Islet precursor cell (in vitro differentiated cells): ENCODE measurements at regions not wholly inside any gene's neighbourhood (a gene's known extent, or its start where the extent isn't known, plus 50 kb on each side); places are given as distances from the start of the nearest gene placed in this dataset.

Source experiments
- DNase-seq: peaks from one replicate; pipeline ENCODE4 v3.0.0-alpha.2; 2018

DNA sequence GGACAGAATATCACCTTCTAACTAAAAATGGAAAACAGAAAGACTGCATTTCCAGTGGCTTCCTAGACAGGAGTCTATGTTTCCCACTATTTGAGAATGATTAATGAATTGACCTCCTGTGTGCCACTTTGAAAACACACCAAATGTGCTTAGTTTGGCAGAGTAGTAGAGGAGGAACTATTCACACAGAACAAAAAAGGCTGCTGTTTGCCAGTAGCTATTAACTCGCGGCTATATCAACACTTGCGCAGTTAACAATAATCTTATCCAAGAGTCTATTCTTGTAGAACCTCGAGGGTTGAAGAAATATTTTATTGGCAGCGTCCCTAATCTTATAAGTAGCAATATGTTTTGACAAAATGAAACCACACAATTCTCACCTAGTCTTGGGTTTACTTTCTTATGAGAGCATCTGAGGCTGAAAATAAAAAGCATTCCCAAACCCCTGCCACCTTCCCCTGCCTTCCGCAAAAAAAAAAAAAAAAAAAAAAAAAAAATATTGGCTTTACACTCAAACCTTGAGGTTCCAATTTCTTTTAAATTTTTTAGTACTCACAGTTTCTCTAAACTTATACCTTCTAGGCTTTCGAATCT lies 127.3 kb upstream of the FLRT2 start:
- no peak for DNase-seq

DNA sequence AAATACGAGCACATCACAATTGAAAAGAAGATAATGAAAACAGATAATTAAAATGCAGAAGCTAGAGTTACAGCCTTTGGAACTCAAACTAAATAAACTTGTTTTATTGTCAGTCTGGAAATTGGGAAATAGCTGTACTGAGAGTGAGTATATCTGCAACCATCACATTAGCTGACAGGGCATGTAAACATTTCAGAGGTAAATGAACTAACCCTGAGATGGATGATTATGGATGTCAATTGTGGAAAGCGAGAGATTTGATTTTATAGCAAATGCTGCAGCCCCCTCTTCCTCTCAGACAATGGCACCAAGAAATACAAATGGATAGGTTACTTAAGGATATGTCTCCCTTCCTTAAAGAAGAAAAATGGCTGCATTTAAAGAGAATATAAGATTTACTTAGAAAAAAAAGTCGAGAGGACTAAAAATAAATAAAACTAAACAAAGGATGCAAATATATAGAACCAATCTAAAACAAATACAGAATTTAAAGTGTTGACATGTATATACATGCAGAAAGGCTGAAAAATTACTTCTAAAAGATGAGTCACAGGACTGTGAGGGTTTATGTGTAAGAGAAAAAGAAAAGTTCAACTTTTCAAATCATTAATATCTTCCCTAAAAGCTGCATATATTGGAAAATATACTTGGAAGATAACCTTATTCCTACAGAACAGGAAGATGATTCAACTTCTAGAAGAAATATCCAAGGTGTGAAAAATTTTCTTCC lies 120.3 kb upstream of the FLRT2 start:
- no peak for DNase-seq

DNA sequence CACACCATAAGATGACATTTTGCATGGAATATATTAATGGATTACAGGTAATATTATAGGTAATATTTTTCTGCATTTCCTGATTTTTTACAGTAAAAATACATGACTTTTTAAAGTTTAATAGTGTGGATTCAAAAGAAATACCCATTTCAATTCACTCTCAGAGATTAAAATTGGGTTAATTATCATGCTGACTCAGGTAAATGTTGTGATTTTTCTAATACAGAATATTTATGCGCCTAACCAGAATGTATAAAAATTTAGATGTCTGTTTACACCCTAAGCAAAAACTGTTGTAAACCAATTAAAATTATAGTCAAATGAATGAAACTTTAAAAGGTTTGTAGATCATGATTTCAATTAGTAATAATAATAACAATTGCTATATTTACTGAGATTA lies 117.2 kb upstream of the FLRT2 start:
- no peak for DNase-seq

DNA sequence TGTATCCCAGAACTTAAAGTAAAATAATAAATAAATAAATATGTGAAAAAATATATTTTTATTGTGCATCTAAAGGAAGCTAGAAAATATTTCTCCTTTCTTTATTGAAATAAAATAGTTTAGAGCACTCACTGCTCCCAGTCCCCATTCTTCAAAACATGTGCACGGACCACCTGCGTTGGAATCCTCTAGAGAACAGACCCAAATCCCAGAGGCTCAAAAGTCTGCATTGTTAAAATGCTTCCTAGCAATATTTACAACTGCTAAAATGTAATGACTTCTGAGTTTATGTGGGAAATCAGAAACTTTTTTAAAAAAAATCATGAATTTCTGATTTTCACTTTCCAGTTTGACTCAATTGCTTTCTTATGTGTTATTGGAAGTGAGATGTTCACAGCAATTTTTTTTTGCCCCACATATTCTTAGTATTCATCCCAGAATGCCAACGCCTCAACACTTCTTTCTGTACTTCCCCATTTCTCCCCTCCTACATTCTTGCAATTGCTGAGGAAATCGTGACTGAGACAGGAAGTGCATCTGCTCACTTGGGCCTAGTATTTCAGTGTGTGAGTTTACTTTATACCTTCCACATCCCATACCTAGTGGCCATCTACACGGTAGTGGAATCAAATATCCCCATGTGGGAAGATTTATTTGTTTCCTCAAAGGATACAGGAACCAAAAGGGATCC lies 116.0 kb upstream of the FLRT2 start:
- no peak for DNase-seq

DNA sequence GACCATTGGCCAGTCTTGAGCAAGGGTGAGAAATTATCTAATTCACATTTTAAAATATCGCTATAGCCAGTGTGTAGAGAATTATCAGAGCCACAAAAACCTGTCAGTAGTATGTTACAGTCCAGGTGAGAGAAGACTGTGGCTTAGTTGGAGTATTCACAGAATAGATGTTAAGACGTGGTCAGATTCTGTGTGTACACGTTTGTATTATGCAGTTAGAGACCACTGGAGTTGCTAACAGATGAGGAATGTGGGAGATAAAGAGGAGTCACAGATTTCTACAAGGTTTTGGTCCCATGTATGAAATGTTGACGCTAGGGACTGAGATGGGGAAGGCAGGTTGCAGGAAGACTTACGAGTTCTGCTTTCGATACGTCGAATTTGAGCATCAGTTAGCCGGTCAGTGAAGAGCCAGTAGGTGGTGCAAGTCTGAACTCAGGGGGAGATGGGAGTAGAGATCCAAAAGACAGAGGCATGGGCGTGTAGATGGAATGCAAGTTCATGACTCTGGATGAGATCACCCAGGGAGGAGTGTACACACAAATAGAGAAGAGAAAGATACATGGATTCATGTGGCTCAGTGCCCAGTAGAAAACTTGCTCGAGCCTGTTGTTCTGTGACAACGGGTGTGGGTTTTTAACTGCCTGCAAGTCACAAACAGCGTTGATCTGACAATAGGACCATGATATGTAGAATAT lies 114.8 kb upstream of the FLRT2 start:
- peak; percentile 86 for DNase-seq

DNA sequence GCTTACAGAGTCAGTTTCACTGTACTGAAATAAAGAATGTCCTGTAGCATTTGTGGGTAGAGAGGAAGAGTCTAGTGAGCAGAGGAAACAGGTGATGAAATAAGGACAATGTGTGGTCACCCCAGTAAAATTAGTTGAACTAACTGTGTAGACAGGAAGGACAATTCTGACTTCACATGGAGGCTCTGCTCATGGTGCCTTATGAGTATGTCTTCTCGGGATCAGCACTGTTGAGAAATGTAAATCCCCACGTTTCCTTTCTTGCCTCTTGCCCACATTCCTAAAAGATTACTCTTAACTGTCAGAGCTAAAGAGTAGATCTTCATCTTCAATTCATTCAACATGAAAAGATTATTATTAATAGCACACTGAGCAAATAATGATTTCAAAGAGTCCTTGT lies 113.2 kb upstream of the FLRT2 start:
- DNase-seq, result no peak

DNA sequence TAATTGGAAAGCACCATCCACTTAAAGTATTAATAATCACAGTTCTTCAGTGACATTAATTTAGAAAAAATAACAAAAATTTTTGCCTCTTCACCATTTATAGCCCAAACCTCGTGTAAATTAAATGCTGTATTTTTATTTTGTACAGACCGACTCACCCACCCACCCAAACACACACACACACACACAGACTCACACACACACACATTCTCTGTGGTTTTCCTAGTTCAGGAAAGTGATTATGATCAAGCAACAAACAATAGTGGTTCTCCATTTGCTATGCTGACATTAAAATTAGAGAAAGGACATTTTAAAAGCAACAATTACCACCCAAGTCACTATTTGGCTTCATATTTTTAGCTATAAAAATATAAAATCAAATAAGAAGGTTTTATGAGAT lies 112.5 kb upstream of the FLRT2 start:
- no peak for DNase-seq

DNA sequence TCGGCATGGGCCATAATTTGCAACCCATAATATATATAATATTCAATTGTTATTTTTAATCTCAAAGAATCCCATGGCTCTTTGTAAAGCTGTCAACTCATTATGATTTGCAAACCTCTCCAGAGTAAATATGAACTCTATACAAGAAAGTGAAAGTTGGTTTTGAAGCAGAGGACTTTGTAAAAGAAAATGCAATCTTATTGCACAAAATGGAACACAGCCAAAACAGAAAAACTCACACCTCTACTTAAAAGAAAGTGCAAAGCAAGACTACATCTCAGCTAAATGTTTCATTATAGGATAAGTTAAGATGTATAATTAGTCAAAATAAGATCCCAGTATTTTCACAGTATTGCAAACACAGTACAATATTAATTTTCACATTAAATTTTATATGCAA lies 111.2 kb upstream of the FLRT2 start:
- DNase-seq, result no peak

DNA sequence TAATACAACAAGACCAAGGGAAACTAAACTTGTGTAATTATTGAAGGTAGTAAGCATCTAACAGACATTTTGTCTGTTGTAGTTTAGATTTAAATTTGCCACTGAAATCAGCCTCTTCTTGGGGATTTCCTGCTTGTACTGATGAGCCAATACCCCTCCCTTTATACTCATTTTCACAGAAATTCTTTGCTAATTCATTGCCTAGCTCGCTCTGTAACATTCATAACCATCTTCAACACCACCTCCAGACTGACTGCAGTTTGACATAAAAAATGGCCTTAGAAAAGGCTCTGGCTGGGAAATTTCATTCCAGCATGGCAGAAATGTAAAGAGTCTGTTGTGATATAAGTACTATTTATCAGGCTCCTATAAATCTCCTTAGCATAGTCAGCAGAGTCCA lies 109.7 kb upstream of the FLRT2 start:
- no peak for DNase-seq

DNA sequence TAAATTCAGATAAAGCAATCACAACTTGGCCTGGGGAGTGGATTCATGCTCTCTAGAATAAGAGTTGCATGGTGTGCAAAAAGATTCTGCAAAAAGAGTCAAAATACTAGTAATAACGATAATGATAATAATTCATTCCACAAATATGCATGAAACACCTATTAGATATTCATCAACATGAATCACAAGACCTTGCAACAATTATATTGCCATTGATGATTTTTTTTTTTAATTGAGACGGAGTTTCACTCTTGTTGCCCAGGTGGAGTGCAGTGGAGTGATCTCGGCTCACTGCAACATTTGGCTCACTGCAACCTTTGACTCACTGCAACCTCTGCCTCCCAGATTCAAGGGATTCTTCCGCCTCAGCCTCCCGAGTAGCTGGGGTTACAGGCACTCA lies 109.2 kb upstream of the FLRT2 start:
- DNase-seq, result no peak

DNA sequence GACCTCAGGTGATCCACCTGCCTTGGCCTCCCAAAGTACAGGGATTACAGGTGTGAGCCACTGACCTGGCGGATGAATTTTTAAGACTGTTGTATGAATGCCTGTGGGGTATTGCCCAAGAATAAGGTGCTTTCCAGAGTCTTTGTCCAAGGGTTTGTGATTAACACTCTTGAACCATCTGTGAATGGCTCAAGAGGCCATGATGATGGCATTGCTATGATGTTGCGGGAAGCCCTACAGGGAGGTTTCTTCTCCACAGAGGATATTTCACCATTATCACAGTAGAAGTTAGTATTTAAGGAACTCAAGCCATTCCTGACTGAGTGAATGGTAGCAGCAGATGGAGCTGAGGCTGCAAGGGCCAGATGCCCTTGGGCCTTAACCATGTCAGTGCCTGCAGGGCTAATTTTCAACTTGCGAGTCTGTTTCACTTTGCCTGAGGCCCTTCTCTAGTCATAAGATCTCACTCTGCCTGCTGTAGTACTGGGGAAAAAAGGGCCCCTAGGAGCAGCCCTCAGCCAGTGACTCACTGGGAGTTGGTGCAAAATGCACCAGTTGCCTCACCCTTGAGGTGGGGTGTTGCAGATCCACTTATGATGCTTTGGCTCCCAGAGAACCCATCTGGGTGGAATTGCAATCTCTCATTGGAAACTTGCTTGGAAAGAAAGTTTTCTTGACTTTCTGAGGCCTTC lies 108.6 kb upstream of the FLRT2 start:
- peak; percentile 81 for DNase-seq

DNA sequence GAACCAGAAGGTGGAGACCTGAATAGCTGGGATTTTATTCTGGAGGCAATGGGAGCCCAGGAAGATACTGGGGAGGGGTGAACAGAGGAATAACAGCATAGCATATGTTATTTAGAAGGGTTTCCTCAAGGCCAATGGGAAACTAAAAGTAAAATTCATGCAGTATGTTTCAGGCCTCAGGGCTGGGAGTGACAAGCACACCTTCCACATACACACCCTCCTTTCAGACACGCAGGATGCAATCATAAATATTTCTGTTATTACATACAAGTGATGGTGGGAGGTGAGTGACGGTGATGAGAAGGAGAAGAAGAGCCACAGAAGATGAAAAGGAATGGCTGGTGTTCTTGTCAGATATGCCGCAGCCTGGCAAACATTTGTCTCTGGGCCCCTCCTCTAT lies 106.1 kb upstream of the FLRT2 start:
- DNase-seq, result no peak

DNA sequence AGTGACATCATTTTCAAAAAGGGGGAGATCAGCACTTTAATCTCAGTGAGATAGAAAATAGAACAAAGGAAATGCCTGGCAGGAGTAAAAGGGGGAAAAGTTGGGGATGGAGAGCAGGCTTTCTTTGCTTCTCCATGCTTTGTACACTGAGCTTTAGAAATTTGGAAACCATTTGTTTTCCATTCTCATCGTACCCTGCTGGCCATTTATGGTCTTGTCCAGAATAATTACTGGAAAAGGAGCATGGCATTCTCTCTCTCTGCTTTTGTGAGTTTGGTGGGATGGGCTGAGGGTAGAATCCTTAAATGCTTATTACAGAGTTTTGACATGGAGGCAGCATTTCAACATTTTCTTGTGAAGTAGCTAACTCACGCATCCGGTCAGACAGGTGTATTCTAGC lies 104.4 kb upstream of the FLRT2 start:
- DNase-seq, result no peak

DNA sequence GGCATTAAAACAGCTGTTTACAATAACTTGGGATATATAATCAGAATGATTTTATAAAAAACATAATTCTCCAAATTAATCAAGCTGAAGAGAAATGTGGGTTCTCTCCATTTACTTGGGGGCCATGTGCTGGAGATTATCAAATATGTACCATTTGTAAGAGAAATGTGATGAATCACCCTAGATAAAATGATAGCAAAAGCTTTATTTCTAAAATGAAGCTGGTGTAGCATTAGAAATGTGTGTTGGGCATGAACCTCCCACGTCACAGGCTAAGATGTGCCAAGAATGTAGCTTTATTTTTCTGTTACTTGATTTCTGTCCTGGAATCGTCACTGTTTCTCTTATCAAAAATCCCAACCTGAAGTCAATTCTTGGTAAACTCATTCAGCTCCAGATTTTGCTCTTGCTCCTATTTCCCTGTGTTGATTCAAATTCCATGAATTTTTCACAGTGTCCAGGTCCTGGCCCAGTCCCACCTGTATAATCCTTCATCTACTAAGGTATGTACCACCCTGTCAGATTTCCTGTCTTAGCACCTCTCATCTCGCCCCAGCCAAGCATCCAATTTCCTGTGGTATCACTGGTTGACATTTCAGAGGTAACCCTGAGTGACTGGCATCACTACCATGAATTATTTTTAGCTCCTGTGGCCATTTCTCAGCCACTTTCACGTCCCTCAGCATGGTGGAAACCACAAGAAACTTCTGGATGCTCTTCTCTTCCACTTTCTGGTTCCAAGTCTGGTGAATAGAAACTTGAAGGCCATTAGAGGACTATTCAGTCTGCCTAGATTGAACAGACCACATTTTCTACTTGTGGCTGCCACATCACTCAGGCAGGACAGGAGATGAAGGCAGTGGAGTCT lies 103.6 kb upstream of the FLRT2 start:
- DNase-seq, result no peak

DNA sequence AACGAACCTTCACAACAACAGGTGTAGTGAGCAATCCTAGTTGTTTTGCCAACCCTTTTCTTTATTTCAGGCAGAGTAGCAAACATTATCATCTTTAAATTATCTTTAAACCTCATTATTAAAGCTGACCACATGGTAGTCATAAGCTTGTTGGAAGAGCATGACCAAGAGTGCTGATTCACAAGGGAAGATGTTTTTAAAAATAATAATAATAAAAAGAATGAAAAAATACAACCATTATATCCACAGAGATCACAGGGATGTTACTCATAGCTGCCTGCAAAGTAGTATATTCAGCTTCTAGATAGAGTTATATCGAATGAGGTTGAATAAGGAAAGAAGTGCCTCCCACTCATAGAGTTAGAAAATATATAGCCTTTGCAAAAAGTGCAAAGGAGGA lies 101.0 kb upstream of the FLRT2 start:
- DNase-seq, result no peak

DNA sequence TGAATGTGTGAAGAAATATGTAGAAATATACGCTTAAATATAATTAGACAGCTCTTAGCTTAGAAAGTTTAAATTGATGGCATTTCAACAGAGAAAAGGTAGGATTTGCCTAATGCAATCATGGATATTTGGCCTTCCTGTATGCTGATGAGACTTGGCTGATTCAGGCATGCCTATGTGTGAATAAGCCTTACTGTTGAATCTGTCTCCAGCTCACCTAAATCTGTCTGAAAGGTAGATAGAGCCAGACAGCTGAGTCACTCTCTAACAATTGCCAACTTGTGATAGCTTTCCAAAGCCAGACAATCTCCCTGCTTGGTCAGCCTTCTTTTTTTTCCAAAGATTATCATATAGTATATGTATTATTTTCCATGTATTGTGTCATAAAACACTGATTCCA lies 92.8 kb upstream of the FLRT2 start:
- peak; percentile 78 for DNase-seq

DNA sequence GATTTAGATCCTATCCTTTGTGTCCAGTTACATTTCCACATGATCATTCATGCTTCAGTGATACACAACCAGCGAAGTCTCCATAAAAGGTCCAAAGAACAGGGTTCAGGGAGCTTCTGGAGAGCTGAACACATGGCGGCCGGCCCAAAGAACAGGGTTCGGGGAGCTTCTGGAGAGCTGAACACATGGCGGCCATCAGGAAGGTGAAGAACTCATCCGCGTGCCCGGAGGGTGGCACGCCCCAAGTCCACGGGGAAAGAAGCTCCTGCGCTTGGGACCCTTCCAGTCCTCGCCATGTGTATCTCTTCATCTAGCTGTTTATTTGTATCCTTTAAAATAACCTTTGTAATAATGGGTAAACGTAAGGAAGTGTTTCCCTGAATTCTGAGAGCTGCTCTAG lies 91.9 kb upstream of the FLRT2 start:
- DNase-seq, result no peak

DNA sequence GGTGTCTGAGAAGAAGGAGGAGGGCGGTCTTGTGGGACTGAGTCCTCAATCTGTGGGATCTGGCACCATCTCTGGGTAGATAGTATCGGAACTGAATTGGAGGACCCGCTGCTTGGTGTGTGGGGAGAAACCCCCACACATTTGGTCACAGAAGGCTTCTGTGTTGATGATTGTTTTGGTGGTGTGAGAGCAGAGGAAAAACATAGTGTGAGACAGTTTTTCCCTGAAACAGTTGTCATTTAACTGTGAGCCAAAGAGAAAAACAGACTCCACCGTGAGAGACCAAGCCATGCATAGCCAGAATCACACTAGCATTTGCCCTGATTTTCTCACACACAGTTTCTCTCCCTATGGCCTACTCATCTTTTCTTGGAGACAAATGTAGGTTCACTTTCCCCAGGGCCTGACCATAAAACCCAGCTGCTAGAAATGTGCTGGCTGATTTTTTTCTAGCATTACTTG lies 91.4 kb upstream of the FLRT2 start:
- no peak for DNase-seq

DNA sequence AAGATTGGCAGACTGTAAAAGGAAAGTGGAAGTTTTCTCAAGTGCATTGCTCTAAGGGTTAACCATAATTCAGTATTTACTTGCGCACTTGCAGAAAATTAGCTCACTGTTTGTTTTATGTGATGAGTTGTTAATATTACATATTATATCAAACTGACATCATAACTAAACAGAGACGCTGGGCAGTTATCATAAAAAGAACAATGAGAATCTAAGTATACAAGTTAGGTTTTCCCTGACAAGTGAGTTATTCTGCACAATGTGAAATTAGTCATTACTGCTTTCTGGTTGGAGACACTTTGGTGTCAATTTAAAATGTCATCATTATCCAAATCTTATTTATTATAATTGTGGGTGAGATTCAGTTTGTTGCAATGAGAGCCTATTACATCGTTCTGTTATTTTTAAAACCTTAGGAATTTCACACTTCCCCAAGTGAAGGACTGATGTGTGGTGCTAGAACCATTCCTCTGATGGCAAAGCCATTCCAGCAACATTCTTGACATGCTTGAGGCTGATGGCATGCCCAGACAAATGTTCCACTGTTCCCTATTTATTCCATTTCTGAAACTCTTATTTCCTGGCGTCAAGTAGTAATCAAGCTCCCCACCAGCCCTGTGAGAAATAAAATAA lies 90.1 kb upstream of the FLRT2 start:
- DNase-seq, result peak; percentile 67

DNA sequence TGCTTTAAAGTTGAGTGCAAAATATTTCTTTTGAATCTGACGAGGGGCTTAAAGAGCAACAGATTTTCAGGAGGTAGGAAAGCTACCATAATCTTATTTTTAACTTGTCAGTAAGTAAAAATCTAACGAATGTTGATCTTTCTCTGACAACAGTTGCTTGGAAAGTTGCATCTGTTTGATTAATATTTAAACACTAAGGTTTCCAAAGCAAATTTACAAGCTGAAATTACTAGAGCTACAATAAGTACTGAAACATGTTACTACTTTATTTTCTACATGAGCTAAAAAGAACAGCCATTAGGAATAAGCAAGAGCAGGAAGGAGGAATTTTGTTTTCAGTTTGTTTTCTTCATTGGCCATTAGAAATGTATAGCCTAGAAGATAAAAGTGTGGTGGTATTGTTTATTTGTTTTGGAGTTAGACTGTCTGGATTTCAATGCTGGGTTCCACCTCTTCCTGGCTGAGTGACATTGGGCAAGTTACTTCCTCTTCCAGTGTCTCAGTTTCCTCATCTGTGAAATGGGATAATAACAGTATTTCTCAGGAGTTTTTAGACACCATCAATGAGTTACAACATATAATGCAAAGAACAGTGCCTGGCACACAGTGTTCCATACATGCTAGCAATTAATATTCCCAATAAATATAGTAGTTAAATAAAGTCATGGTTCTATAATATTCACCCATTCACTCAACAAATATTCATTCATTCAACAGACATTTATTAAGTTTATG lies 87.9 kb upstream of the FLRT2 start:
- DNase-seq, result no peak

DNA sequence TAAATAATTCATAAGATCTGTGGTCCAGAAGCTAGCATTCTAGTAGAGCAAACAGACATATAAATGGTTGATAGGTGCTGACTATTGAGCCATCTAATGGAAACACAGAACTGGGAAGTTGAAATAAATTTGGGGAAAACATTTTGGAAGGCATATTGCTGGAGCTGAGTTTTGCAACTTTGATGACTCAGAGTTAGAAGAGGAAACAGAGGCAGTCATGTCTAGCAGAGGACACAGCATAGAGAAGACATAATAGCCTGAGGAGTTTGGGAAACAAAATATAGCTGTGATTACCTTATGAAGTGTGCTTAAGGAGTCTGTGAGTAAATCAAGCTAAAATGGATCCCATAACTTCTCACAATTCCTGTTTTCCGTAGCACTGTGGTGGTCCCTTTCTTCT lies 86.9 kb upstream of the FLRT2 start:
- no peak for DNase-seq
